Islet precursor cell (in vitro differentiated cells): ENCODE measurements at regions not wholly inside any gene's neighbourhood (a gene's known extent, or its start where the extent isn't known, plus 50 kb on each side); places are given as distances from the start of the nearest gene placed in this dataset.
"Not testable (repeated sequence)": the region's sequence is repeated elsewhere in the genome, so short reads cannot be mapped to it uniquely, and the experiment has no call there.

Experiments used
- DNase-seq: peaks from one replicate; pipeline ENCODE4 v3.0.0-alpha.2; 2018

GRCh38 chr1:238492271-238492670 lies 601.5 kb upstream of the ZP4 start:
- DNase-seq: no peak

- no peak for DNase-seq
Observed at GRCh38 chr1:238491265-238491664, 600.5 kb upstream of the ZP4 start.

DNA sequence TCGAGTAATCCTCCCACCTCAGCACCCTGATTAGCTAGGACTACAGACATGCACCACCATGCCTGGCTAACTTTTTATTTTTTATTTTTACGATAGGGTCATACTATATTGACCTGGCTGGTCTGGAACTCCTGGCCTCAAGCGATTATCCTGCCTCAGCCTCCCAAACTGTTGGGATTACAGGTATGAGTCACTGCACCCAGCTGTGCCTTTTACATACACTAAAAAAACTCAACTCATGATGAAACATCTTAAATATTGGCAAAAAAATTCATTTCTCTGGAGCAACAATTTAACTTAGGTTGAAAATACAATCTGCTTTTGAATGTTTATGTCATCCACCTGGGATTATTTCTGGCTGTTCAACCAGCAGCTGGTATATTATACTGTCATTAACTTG lies 598.3 kb upstream of the ZP4 start:
- no peak for DNase-seq

DNA sequence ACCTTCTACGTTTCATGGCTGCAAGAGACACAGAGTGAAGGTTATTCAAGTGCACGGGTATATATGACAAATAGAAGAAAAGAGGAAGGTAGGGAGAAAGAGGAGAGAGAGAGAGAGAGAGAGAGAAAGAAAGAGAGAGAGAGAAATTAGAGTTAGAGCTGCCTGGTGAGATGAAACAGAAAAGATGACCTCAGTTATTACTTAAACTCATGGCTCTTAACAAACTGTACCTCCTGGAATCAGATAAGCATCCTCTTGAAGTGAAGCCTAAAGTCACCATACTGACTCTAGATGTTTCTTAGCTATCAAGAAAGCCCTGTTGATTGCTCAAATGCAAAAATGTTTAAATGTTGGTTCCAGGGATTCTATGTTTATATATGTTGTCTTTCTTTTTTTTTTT lies 597.7 kb upstream of the ZP4 start:
- DNase-seq: no peak

- DNase-seq: no peak
Observed at GRCh38 chr1:238487931-238488330, 597.2 kb upstream of the ZP4 start.

- DNase-seq: peak; percentile 64
Observed at GRCh38 chr1:238485912-238486209, 595.1 kb upstream of the ZP4 start.

- peak; percentile 83 for DNase-seq
Observed at GRCh38 chr1:238485057-238485911, 594.6 kb upstream of the ZP4 start.

GRCh38 chr1:238484121-238484520 lies 593.4 kb upstream of the ZP4 start:
- DNase-seq: no peak

DNA sequence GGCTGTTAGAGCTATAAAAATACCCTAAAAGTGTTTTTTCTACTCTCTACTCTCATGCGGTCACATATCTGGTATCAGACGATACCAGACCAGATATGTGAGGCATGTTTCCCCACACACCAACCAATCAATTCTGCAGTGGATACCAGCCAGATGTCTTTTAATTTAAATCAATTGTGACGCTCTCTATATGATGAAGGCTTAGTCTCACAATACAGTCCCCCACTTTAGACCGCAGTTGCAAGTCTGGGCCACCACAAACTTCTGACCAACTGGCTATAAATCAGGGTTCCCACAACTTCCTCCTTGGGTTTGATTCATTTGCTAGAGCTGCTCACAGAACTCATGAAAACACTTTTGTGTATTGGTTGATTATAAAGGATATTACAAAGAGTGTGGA lies 586.1 kb upstream of the ZP4 start:
- DNase-seq: no peak

DNA sequence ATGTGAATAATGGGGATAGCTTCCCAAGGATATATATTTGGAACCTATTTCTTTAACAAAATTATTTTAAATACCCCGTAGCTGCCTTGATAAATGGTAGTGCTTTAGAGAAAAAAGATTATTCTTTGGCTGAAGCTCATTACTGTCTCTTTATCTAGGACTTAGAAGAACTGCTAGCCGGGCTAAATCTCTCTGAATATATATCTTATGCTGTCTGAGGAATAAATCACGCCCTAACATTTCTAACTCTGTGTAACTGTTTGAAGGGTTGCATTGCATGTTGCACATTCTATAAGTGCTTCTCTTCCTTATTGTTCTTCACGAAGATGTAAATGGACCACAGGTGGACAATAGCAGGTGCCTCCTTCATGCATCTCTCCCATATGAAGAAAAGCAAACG lies 585.0 kb upstream of the ZP4 start:
- DNase-seq: no peak

DNA sequence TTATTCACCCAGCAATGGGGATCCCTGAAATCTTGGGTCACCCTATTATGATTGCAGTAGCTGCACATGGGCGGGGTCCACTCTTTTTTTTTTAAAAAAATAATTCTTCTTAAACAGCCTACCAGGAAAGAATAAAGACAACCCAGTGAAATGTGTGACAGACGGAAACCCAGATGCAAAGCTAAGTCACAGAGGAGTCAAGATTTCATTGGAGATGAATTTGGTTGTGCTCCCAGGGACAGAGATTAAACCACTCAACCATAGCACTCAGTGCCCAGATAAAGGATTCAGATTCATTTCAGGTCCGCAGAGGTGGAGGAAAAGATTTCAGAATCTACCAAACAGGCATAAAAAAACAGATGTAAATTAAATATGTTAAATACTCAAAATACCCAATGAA lies 583.5 kb upstream of the ZP4 start:
- no peak for DNase-seq

DNA sequence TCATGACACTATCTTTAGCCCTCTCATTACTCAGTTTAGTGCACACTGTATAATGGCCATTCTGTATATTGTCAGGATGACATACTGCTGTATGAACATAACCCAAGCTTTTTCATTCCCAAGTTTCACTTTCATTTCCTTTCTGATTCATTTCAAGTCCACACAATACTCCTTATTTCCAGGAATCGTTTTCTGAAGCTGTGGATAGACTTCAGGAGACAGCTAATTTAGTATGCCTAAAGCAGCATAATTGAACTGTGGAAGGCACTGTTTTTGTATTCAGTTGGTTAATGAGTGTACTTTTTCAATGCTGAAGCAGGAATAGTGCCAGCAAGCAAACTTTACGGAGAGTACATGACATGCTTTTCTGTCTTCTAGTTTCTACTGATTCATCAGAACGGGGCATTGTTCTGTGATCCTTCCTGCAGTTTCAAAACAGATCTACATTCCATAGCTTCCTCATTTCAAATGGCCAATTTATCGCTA lies 578.5 kb upstream of the ZP4 start:
- no peak for DNase-seq

DNA sequence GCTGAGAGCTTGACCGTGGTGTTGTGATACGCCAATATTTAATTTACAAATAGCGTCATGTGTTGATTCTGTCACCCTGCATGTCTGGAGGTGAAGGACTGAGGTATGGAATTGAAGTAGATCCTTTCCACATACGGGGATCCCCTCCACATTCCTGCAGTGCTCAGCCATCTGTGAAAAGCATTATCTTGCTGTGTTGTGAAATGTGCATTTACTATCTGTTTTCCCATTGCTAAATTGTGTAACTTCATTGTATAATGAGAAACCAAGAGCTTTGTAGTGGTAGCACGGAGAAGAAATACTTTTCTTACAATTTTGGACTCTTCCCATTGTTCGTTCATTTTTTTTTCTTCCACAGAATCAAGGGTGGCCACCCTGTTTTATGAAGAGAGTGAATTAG lies 577.3 kb upstream of the ZP4 start:
- no peak for DNase-seq

- DNase-seq: no peak
Observed at GRCh38 chr1:238466459-238466858, 575.7 kb upstream of the ZP4 start.

- peak; percentile 57 for DNase-seq
Observed at GRCh38 chr1:238465449-238465848, 574.7 kb upstream of the ZP4 start.

- DNase-seq: no peak
Observed at GRCh38 chr1:238458899-238459298, 568.2 kb upstream of the ZP4 start.

DNA sequence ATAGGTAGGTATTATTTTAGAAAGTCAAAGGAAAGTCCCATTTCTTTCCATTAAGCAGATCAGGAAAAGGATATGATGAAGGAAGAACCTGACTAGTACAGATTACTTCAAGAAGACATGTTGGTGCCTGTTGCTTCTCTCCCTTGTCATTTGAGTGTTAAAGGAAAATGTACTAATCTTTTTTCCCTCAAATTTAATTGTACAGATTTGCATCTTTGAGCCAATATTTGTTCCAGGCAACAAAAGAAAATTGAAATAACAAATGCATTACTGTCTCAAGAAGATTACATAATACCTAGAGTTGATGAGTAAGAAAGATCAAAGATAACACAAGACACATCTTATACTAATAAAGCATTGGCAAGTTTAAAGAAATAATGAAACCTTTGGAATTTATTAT lies 566.9 kb upstream of the ZP4 start:
- no peak for DNase-seq

GRCh38 chr1:238451781-238452310 lies 561.1 kb upstream of the ZP4 start:
- DNase-seq: no peak

DNA sequence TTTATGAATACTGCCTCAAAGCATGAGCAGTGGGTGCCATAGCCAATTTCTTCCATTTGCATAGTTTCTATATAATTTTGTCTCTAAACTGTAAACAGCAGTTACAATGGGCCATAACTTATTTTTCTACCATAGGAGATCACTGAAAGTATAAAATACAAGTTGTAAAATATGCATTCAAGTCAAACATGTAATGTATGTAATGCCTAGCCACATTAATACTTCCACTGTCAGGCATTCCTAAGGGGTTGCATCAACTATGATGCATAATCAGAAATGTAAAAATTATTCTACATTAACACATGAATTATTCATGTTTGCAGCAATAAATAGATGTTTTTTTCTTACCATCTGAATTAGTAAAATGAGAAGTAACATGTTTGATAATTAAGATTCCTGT lies 560.3 kb upstream of the ZP4 start:
- DNase-seq: no peak

- DNase-seq: no peak
Observed at GRCh38 chr1:238443687-238444086, 553.0 kb upstream of the ZP4 start.

GRCh38 chr1:238439511-238439910 lies 548.8 kb upstream of the ZP4 start:
- DNase-seq: no peak

GRCh38 chr1:238438311-238439270 lies 547.9 kb upstream of the ZP4 start:
- DNase-seq: no peak

GRCh38 chr1:238429703-238430102 lies 539.0 kb upstream of the ZP4 start:
- DNase-seq: not testable (repeated sequence)

DNA sequence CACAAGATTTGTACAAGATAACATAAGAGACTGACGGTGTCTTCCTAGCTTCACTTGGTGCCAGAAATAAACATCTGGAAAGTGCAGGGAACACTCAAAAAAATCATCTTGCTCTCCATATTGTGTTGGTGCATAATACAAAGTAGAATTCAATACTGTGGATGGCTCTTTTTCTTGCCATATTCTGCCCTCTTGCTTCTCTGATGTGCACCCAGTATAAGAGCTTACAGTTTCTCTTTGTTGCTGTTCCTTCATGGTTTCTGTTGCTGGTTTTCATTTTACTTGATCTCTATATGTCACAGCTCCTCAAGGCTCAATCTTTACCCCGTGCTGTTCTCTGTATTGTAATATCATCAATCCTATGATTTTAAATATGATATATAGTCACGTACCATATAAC lies 528.5 kb upstream of the ZP4 start:
- no peak for DNase-seq
